Suppressor macrophage treated with lipopolysaccharide for 1 hour (primary cell): ENCODE measurements at regions not wholly inside any gene's neighbourhood (a gene's known extent, or its start where the extent isn't known, plus 50 kb on each side); places are given as distances from the start of the nearest gene placed in this dataset.

Experiments
- DNase-seq, 3 donors: peaks; one replicate each; pipeline ENCODE4 v3.0.0-alpha.2; 2020 to 2022

DNA sequence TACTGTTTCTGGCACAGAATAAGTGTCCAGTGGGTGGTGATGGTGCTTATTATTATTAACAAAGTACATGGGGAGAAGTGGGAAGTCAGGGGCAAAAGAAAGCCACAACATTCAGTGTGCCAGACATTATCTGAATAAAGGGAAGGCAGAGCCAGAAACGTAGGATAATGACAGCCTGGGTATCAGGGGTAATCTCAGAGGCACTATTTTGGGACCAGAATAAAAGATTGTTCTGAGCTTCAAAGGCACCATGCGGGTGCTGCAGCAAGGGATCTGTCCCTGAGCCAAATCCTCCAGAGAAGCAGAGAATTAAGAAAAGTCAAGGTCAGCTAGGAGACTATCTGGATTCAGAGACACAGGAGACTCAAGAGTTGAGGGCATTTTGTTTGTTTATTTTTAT, 328.8 kb upstream of the GATB start:
- DNase-seq: no peak

DNA sequence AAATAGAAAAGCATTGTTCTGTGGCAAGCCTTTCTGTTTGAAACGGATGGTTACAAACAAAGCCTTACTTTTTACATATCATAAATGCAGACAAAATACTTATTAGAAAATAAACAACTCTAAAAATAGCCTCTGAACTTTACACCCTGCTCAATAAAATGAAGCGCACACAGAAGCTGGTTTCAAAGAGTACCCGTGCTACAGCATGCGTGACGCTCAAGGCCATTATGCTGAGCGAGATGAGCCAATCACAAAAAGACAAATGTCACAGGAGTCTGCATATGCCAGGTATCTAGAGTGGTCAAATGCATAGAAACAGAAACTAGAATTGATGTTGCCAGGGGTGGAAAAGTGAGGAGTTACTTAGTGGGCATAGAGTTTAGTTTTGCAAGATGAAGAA, 326.5 kb upstream of the GATB start:
- DNase-seq: no peak

DNA sequence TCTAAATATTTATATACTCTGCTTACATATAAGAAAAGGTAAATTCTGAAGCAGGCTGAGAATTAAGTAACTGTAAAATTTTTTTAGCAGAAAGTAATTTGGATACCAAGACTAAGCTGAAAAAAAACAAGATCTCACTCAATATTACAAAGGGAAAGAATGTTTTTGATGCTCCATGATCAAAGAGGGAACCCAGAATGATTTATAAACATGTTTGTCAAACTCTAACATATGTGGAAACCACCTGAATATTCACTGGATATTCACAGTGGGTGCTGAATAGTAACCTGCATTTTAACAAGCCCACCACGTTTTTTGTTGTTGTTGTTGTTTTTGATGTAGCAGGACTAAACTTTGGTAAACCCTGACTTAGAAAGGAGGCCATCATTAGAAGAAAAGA, 324.9 kb upstream of the GATB start:
- DNase-seq: no peak

DNA sequence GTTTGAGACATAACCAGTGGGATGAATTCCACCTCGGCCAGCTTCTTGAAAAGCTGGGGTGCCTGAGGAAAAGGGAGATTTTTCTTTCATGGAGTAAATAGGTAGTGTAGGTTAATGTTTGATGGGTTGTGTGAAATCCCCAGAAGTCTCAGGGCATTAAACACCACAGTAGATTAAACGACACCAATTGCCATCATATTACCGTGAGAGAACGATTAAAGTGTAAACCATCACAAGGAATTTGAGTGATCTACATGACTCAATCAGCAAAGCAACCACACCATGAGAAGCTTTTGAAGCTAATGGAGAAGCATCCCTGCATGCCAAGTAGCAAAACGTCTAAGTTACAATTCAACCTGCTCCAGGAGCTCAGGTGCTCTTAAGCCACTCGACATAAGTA, 322.5 kb upstream of the GATB start:
- no peak for DNase-seq

DNA sequence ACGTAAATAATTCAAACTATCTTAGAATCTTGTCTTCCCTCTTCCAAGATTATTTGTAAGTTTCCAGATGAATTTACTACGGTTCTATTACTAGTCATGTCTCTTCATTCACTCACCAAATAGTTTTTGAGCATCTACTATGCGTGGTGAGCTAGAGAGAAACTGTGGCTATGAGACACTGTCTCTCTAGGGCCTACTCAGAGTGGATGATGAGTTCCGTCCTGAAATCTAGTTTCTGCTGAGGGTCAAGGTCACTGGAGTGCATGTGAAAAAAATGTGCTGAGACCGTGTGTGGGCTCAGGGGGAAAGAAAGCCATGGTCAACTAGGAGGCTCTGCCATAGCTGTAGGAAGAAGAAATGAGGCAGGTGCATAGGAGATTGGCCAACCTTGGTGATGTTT, 320.2 kb upstream of the GATB start:
- DNase-seq: no peak

DNA sequence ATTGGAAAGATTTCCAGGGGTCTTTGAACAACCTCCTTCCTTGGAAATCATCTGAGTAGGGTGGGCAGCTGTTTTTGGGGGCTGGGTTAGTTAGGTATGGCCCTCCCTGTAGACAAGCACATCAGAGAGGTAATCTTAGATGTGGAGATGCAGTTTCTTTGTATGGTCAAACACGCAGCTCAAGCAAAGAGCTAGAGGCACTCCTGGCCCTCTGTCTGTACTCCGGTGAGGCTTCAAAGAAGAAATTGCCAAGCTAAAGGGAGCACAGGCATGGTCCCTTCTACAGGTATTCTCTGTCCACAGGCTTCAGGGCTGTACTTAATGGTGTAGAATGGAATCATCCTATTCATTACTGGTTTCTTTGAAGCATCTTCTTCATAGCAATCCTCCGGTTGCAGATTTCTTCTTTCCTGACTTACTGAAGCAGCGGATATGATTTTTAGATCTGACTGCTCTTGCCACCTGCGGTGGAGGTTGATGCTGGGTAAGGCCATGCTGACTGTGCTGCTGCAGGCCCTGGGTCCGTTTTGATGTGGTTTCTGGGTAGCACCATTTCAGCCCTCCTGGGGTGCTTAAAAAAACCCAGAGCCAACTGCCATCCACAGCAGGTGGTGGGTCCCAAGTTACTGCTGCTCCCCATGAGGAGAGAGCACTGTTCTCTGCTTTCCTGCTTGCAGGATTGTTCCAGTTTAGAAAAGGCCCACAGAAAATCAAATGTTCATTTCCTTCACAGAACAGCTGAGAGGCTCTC, 318.9 kb upstream of the GATB start:
- DNase-seq: no peak

DNA sequence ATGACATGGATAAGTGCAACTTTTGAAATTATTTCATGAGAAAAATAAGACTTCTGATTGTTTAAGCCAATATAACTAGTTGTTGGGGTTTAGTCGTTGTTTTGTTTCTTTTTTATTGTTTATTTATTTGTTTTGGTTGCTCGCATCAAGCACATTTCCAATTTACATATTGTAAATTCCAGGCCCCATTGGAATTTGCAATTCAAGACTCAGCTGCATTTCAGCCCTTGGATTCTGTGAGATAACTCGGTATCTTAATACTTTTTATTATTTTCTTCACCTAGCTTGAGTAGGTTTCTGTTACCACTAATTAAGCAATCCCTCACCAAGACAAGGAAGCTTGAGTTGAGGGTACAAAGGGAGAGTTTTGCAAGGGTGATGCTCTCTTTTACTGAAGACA, 318.3 kb upstream of the GATB start:
- DNase-seq: no peak

DNA sequence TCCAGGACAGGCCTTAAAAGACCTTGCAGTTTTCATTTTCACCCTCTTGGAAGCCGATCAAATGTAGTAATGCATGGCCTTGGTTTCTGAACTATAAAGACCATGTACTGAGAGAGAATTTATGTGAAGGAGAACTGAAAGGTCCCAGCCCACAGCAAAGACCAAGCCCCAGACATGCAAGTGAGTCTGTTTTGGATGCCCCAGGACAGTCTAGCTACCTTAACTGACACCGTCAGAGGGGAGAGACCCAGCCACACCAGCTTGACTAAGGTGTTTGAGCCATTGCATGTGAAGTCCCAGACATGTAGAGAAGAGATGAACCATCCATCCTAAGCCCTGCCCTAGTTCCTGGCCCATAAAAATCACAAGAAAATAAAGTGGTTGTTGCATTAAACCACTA, 316.8 kb upstream of the GATB start:
- no peak for DNase-seq

DNA sequence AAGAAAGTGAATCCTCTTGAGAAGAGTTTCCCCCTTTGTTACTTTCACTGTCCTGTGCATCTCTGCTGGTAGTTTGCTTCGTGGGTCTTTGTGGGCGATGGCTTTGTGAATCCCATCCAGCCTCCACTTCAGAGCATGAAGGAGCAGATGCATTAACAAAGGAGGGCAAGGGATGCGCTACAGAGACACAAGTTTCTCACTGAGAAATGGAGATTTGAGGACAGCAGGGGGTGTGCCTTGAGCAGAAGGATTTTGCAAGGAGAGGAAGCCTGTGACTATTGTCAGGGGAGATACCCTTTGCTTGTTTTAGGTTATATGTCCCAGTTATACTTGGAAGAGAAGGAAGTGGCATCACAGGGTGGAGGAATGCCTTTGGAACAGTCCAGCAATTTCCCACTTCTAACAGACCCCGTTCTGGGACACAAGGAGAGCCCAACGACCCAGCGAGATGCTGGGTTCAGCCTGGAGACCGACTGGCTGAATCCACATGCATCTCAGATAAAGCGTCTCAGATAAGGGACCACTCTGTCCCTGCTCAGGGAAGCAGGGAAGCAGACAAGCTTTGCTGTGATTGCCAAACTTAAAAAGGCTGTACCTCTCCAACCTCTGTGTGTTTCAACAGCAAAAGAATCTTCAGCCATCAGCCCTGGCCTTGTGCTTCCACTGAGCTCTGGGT, 314.6 kb upstream of the GATB start:
- DNase-seq: no peak

DNA sequence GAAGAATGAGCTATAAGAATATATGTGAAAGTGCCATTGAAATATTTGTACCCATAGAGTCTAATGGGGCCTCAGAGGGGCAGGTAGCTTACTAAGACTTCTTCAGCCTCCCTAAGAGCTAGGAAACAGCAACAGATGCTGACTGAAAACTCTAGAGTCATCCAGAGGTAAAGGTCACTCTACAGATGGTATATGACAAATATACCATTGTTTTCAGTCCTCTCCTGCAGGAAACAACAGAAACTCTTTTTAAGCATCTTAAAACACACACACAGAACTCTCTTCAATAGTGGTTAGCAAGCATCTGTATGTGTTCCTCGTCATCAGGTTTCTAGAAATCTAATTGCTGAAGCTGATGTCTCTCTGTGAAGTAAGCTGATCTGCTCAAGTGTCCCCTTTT, 313.8 kb upstream of the GATB start:
- no peak for DNase-seq

DNA sequence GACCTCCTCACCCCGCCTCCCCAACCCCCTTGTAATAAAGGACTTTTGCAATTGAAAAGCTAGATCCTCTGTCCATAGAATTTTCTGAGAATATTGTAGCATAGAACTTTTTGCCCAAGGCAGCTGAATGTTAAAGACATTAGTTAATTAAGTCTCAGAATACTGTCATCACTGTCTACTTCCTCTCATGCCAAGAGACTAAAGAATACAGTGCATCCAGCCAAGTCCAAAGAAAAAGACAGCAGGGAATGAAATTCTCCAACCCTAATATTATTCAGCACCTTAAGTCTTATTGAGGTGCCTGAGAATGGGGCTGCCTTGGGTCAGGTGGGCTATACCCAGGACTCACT, 313.3 kb upstream of the GATB start:
- DNase-seq: no peak

DNA sequence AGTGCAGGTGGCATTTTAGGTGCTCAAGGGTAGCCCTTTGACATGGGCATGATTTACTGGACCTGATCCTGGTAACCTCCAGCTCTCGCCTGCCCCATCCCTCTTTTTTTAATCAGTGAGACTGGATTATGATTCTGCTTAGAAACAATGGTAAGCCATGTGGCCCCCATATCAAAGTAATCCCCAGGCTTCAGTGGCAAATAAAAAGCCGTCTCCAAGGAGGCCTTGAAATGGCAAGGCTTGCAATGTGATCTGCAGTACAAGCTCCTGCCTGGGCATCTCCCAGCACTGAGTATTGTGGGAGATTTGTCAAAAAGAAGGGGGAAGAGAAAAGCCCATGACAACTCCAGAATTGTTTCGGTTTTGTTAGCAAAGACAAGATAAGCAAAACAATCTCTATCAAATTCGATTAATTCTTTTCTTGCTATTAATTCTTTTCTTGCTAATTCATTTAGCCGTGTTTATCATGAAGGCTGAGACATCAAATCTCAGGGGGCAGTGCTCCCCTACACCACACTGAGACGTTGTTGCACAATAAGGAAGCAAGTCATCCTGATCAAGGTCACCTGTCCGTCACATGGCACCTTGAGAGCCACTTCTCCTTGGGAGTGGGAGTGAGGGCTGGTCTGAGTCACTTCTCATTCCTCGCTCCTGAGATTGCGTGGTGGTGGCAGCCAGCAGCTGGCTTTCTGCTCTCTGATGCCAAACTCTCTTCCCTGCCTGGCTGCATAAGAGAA, 312.7 kb upstream of the GATB start:
- DNase-seq: peak; percentile 58 to 61 (median 59)

DNA sequence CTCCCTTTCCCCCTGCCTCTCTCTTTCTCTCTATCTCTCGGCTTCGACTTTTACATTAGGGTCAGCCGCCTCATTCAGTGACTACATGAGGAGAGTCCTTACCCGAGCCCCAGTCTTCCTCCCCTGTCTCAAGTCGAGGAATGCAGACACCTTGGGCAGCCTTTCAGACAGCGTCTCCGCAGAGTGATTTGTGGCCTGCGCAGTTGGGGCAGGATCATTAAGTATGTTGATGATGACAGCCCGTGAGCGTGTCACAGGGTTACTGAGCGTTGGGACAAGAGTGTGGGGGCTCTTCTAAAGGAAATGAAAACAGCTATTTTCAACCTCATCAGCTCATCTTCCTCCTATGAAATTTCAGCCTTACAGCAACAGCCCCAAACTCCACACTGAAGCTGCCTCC, 312.1 kb upstream of the GATB start:
- no peak for DNase-seq

DNA sequence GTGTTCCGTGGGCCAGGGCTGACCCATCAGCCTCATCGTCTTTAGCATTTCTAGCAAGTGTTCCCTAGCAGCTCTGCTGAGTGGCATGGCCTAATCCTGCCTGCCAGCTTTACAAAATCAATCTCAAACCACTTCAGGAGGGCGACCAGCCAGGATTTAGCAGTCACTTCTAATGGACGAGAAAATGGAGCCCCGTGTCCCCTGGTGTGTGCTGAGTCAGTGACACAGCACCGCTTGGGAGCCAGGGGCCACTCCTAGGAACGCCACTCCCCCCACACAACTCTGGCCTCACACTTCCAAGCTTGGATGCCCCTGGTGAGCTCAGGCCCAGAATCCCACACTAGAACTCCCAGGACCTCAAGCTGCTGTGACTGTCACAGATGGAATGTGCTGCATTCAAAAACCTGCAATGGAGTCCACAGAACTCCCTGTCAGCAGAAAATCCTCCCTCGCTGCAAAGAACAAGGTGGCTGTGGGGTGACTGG, 311.2 kb upstream of the GATB start:
- no peak for DNase-seq

DNA sequence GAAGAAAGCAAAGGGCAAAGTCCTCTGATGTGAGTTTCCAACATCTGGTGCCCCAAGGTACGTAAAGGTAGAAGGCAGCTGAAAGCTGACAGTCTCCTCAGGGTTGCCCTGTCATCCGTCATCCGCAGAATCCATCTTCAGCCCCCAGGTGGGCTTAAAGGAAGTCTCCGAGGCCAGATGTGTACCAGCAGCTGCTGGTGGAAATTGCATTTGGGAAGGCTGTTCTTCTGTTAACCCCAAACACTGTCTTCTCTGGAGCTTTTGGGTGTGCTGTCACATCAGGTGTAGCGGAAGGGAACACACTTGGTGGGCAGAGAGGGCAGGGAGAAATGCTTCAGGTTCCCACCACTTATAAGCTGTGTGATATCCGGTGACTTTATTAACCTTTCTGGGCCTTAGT, 310.0 kb upstream of the GATB start:
- no peak for DNase-seq

DNA sequence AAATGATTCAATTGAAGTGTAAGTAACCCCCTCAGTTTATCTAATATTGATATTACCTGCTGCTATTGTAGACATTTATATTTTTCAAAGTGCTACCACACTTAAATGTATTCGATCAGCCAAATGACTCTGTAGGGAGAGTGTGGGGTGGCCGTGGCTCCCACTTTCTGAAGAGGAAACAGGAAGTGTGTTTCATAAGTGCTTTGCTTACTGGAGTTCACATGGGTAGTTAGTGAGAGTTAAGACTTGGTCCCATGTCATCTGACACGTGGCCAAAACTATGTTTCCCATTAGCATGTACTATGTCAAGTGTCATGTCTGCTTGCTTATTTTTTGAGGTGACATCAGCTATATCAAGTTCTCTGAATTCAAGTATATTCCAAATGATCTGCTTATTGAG, 308.1 kb upstream of the GATB start:
- DNase-seq: peak; percentile 50 to 65 (median 61)

DNA sequence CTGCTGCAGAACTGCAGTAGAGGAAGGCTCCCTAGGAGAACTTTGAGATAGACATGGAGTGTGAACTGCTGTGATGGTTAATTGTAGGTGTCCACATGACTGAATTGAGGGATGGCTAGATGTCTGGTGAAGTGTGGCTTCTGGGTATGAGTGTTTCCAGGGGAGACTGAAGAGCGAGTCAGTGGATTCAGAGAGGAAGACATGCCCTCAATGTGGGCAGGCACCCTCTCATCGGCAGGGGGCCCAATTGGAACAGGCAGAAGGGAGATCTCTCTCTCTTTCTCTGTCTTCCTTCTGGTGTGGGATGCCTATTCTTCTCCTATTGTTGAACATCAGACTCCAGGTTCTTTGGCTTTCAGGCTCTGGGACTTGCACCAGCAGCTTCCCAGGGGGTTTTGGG, 304.7 kb upstream of the GATB start:
- DNase-seq: no peak

DNA sequence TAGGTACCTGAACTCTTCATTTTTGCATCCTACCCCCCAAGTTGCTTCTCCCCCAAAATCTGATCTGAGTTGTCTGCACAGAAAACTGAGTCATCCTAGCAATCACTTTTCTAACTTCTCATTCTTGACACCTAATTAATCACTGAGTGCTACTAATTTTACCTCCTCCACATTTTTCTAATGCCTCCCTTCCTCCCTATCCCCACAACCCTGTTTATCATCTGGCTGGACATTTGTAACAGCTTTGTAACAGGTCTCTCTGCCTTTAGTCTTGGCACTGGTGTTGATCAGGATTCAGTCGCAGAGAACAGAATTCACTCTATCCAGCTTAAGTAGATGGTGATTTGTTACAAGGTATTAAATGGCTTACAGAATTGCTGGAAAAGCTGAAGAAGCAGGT, 303.9 kb upstream of the GATB start:
- no peak for DNase-seq

DNA sequence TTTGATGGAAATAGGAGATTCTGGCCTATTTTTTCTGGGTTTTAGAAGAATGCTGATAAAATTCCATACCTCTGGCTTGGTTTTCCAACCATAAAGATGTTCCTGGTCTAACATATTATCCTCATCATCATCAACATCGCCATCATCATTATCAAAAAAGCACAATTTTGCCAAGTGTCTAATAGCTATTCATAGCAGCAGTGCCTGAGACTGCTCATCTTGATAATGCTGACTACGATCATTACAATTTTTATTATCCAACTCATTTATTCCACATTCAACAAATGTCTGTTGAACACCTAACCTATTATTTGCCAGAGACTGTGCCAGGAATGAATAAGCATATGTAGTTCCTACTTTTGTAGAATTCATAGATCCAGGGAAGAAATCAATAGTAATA, 303.5 kb upstream of the GATB start:
- no peak for DNase-seq

DNA sequence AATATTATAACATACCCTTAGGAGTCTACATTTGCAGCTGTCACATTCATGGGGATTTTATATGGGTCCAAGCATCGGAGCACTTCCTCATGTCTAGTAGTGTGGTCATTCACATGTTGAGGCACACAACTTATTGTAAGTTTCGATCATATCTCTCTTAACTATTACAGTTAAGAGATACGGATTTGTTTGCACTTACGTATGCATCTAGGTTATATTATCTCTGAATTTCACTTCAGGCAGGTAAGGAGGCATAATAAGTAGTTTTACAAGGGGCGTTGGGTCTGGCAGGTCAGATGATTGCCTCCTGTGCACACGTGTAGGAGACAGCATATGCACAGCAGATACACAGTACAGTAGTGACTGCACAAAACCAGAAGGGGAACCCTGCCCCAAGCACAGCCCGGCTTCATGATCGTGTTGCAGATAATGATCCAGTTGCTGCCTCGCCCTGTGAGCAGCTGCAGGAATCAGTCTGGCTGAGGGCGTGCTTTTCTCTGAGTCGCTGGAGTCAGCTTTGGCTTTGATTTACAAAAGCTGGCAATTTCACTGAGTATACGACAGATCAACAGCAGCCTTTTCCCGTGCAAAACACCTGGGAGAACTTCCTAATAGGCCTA, 302.9 kb upstream of the GATB start:
- DNase-seq: peak in 1 of 3 donors; percentile 14

DNA sequence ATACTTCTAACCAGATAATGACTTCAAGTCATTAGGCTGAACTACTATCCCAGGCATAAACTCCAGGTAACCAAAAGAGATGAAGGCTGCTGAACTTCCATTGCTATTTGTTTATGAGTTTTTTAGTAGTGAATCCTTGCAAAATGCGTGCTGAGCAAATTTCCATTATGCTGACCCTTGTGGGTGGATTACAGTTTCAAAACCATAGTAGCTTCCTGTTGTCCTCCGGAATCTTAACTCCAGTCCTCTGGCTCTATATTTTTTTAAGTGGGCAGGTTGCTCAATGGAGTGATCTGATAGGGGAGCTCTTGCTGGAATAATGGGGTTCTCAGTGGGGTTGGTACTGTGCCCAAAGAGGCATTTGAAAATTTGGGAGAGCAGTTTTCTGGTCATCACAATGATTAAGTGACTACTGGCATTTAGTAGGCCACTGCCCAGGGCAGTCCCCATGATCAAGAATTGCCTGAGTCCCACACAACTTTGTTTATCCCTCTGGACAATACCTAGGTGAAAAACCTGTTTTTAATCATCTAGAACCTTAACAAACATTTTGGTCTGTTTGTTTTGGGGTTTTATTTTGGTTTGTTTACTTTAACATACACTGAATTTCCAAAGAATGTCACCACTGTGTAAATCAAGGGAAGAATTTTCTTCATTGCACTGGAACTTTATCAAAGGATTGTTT, 302.3 kb upstream of the GATB start:
- DNase-seq: peak; percentile 54 to 71 (median 55)

DNA sequence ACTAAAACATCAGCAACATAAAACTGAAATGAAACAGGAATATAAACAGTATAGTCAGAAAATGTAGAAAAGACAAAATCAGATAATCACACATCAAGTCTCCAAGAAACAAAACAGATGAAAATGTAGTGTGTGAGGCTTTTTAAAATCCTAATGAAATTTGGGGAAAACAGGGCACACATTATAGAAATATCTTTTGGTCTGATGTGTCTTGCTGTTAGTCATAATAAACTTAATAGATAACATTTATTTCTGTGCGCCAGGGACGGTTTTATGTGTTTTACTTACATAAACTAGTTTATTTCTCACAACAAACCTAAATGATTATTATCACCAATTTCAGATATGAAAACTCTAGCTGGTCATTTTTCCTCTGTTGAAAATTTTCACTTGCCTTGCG, 293.9 kb upstream of the GATB start:
- no peak for DNase-seq

DNA sequence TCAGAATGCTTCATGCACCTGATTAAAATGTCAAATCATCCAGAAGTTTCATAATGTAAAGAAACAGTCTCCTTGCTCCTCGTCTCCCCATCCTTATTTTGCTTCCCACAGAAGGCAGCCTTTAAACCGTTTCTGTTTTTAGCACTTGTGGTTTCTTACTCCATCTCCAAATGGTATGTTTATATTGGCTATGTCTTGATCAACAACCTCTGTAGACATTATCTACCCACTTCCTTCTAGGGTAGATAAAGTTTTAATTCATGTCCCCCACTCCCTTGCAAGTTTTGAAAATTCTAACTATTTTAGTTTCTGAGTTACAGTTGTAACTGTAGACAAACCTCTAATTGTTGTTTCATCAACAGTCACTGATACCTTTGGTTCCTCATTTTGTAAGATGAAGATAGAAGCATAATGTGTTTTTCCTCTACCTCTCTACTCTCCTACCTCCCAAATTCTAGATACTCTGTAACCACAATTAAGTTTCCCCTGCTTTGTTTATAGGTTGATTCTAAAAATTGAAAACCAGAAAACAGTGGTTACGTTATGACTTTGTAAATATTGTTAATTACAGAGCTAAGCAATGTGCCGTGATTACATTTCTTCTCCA, 291.7 kb upstream of the GATB start:
- no peak for DNase-seq
